BJ (cell line): ENCODE measurements at regions not wholly inside any gene's neighbourhood (a gene's known extent, or its start where the extent isn't known, plus 50 kb on each side); places are given as distances from the start of the nearest gene placed in this dataset.
"Not testable (repeated sequence)": the region's sequence is repeated elsewhere in the genome, so short reads cannot be mapped to it uniquely, and the experiment has no call there.

ENCODE experiments used
- CTCF ChIA-PET: fragments of 350-600 bp; formaldehyde crosslinking; extraction: SDS; loops from one replicate; lab custom pipeline; 2021; ENCODE audit warnings: antibody characterized with exemption, inconsistent platforms; lab: Yijun Ruan, JAX
- POLR2A ChIA-PET: fragments of 300-600 bp; sonication (Branson Sonifier 250); formaldehyde crosslinking; extraction: SDS; loops from one replicate; lab custom pipeline; 2021; ENCODE audit warnings: antibody characterized with exemption; lab: Charles Lee
- DNase-seq: peaks from one replicate; pipeline ENCODE4 v3.0.0-alpha.2; 2011; ENCODE audit warnings: low read depth
- H3K27me3 ChIP-seq: 2 replicates; pipeline ENCODE4 v1.6.0; 2011; ENCODE audit warnings: low read length; ENCODE audit not compliant: control insufficient read depth, insufficient read depth
- H3K36me3 ChIP-seq: 2 replicates; pipeline ENCODE4 v1.5.1; 2011; ENCODE audit warnings: low read length; ENCODE audit not compliant: control insufficient read depth, insufficient read depth
- H3K4me3 ChIP-seq: 2 replicates; pipeline ENCODE4 v1.5.1; 2011; ENCODE audit warnings: low read depth, mild to moderate bottlenecking, control low read depth, low read length
- TF ChIP-seq, protein P1 (sequence below): IDR thresholded peaks from 2 replicates; pipeline ENCODE4 v1.5.1; 2011; ENCODE audit warnings: low read depth, mild to moderate bottlenecking, control low read depth, inconsistent platforms, low read length, moderate library complexity; ENCODE audit not compliant: insufficient read depth

DNA sequence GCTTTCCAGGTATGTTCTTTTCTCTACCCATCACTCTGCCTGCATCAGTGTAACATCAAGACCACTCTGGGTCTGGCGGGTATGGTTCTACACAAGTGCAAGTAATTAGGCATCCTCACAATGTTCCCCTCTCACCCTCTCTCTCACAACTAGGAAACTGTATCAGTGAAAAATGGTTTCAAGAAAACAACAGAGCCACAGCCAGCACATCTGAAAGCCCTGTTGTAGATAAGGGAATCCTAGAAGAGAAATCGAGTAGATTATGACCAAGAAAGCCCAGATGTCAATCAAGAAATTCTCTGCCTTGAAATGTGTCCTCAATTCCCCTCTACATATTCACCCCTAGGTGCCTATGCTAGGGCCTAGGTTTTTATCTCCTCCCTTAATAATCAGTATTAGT, 281.3 kb upstream of the ANKRD50 start:
- DNase-seq, result no peak
- no peaks in the 10 kb centered on the region for H3K36me3 ChIP-seq
- ChIA-PET CTCF (interaction anchor here (0.6 kb wide), 1 partner anchor 11 kb away, joined by 3 read pairs; no protein-coding TSS in a partner anchor), POLR2A (no interaction called here)
- TF ChIP-seq, protein P1, sequence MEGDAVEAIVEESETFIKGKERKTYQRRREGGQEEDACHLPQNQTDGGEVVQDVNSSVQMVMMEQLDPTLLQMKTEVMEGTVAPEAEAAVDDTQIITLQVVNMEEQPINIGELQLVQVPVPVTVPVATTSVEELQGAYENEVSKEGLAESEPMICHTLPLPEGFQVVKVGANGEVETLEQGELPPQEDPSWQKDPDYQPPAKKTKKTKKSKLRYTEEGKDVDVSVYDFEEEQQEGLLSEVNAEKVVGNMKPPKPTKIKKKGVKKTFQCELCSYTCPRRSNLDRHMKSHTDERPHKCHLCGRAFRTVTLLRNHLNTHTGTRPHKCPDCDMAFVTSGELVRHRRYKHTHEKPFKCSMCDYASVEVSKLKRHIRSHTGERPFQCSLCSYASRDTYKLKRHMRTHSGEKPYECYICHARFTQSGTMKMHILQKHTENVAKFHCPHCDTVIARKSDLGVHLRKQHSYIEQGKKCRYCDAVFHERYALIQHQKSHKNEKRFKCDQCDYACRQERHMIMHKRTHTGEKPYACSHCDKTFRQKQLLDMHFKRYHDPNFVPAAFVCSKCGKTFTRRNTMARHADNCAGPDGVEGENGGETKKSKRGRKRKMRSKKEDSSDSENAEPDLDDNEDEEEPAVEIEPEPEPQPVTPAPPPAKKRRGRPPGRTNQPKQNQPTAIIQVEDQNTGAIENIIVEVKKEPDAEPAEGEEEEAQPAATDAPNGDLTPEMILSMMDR, result no peak
- no peak overlapping the region for H3K4me3 ChIP-seq
- H3K27me3 ChIP-seq, result no peaks in the 10 kb centered on the region

DNA sequence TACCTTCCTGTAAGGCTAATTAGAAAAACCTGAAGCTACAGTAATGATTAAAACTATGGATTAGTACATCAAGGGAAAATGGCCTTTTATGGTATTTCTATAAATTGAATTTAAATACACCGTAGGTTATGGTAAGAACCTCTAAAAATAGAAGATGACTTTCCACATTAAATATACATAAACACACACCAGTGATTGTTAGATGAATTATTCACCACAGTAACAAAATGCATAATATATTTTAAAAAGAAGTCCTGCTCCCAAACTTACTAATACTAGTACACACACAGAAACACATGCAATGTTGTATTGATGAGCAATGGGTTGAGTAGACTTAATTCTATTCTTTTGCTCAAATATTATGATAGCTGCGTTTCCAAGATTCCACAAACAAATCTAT, 277.9 kb upstream of the ANKRD50 start:
- no peak for DNase-seq
- H3K27me3 ChIP-seq, result no peaks in the 10 kb centered on the region
- ChIA-PET POLR2A (no interaction called here), CTCF (interaction anchor here (0.7 kb wide), 1 partner anchor 11 kb away, joined by 3 read pairs; no protein-coding TSS in a partner anchor)
- no peaks in the 10 kb centered on the region for H3K36me3 ChIP-seq
- no peak overlapping the region for H3K4me3 ChIP-seq
- TF ChIP-seq, protein P1, result no peak

DNA sequence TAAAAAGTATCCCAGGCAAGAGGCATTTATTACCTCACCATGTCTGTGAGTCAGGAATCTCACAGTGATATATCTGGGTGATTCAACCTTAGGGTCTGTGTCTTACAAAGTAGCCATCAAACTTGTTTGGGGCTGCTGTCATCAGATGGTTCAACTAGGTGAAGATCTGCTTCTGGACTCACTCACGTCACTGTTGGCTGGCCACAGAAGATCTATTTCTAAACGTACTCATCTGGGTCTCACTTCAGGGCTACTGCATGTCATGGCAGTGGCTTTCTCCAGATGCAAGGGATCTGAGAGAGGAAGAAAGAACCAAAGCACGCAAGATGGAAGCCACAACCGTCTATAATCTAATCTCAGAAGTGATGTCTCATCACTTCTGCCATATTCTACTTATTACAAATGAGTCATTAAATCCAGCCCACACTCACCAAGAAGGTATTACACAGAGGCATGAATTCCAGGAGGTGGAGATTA, 267.8 kb upstream of the ANKRD50 start:
- ChIA-PET POLR2A (no interaction called here), CTCF (interaction anchor here (0.8 kb wide), 1 partner anchor 254 kb away, joined by 3 read pairs; no protein-coding TSS in a partner anchor)
- Histone ChIP-seq H3K27me3 (no peaks in the 10 kb centered on the region), H3K4me3 (no peak overlapping the region), H3K36me3 (no peaks in the 10 kb centered on the region)
- DNase-seq, result peak; percentile 0
- TF ChIP-seq, protein P1, result no peak

DNA sequence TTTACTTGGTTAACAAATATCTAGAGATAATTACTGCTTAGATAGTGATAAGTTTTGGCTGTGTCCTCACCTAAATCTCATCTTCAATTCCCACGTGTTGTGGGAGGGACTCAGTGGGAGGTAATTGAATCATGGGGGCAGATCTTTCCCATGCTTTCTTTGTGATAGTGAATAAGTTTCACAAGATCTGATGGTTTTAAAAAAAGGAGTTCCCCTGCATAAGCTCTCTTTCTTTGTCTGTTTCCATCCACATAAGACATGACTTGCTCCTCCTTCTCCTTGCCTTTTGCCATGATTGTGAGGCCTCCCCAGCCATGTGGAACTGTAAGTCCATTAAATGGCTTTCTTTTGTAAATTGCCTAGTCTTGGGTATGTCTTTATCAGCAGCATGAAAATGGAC, 266.0 kb upstream of the ANKRD50 start:
- CTCF ChIA-PET, H3K4me3 ChIP-seq, POLR2A ChIA-PET, H3K27me3 ChIP-seq, H3K36me3 ChIP-seq, DNase-seq: not testable (repeated sequence)

DNA sequence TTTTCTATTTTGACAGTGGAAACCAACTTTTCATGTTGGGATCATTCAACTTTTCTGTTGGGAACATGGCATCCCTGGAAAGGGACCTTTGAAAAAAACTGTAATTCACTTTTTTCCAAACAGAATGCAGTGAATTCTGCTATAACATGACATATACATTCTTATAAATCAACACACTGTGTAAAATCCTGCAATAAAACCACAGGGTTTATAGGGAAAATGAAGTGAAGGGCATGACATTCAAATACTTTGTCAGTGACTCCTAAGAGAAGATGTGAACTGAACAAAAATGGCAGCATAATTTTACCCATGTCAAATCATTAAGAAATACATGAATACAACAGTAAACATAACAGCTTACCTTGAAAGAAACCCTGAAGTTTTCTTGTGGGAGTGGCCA, 264.5 kb upstream of the ANKRD50 start:
- no peak for DNase-seq
- TF ChIP-seq, protein P1, result no peak
- Histone ChIP-seq H3K27me3 (no peaks in the 10 kb centered on the region), H3K36me3 (no peaks in the 10 kb centered on the region), H3K4me3 (no peak overlapping the region)
- CTCF ChIA-PET, result no interaction called here
- POLR2A ChIA-PET, result no interaction called here

DNA sequence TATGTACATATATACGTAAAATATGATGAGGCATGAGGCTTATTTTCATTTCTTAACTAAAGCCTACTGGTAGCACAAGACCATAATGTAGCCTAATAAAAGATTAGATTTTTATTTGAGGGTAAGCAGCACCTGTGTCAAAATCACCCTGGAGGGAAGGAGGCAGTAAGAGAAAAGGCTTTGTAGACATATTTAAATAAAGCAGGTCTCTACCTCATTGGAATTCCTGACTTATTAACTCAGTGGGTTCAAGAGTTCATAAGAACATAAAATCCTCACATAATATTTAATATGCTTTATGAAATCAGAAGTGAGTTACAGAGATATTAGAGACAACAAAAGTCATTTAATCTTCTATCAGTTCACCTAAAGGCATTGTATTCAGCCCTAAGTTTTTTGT, 261.6 kb upstream of the ANKRD50 start:
- no peak for DNase-seq
- CTCF ChIA-PET, result no interaction called here

More for the DNA sequence above, 261.6 kb upstream of the ANKRD50 start:
- TF ChIP-seq, protein P1, result no peak
- Histone ChIP-seq H3K27me3 (no peaks in the 10 kb centered on the region), H3K4me3 (no peak overlapping the region), H3K36me3 (no peaks in the 10 kb centered on the region)
- POLR2A ChIA-PET, result no interaction called here
